SK-N-SH treated with all-trans-retinoic acid at 6 μM for 48 hours (cell line): ENCODE measurements at regions not wholly inside any gene's neighbourhood (a gene's known extent, or its start where the extent isn't known, plus 50 kb on each side); places are given as distances from the start of the nearest gene placed in this dataset.

Experiments
- ATAC-seq: fragments of 200-7000 bp; cut with Tn5 transposase; 3 replicates; pipeline ENCODE4 v1.9.1; 2020; ENCODE audit warnings: mild to moderate bottlenecking, moderate library complexity
- ARNTL ChIP-seq: fragments of 450-650 bp; formaldehyde crosslinking; IDR thresholded peaks from 2 replicates; pipeline ENCODE4 v1.5.0; 2020; ENCODE audit warnings: low read depth, mild to moderate bottlenecking, moderate library complexity, borderline replicate concordance
- CREB5 ChIP-seq: fragments of 250-450 bp; sonication (Bioruptor Pico); IDR thresholded peaks from 2 replicates; pipeline ENCODE4 v1.5.1; 2020; ENCODE audit warnings: low read depth, mild to moderate bottlenecking, moderate library complexity
- CSRNP3 ChIP-seq: fragments of 250-450 bp; sonication (Bioruptor Pico); IDR thresholded peaks from 2 replicates; pipeline ENCODE4 v1.5.1; 2021; ENCODE audit warnings: mild to moderate bottlenecking, moderate library complexity
- GLIS3 ChIP-seq: fragments of 250-450 bp; sonication (Bioruptor Pico); IDR thresholded peaks from 2 replicates; pipeline ENCODE4 v1.5.0; 2020; ENCODE audit warnings: mild to moderate bottlenecking, moderate library complexity
- POU6F1 ChIP-seq: fragments of 250-450 bp; sonication (Bioruptor Pico); IDR thresholded peaks from 2 replicates; pipeline ENCODE4 v1.8.0; 2021; ENCODE audit warnings: low read depth, mild to moderate bottlenecking, moderate library complexity, borderline replicate concordance
- PPARA ChIP-seq: fragments of 250-450 bp; sonication (Bioruptor Pico); IDR thresholded peaks from 2 replicates; pipeline ENCODE4 v1.5.0; 2020; ENCODE audit warnings: mild to moderate bottlenecking, borderline replicate concordance
- RARB ChIP-seq: fragments of 250-450 bp; sonication (Bioruptor Pico); IDR thresholded peaks from 2 replicates; pipeline ENCODE4 v1.8.0; 2021; ENCODE audit warnings: mild to moderate bottlenecking, moderate library complexity
- SNAI2 ChIP-seq: fragments of 250-450 bp; sonication (Bioruptor Pico); IDR thresholded peaks from 2 replicates; pipeline ENCODE4 v1.5.0; 2020; ENCODE audit warnings: mild to moderate bottlenecking, moderate library complexity
- TCF4 ChIP-seq: fragments of 250-450 bp; sonication (Bioruptor Pico); IDR thresholded peaks from 2 replicates; pipeline ENCODE4 v1.8.0; 2021; ENCODE audit warnings: mild to moderate bottlenecking, moderate library complexity, borderline replicate concordance
- TOX ChIP-seq: fragments of 250-450 bp; sonication (Bioruptor Pico); IDR thresholded peaks from 2 replicates; pipeline ENCODE4 v1.8.0; 2021; ENCODE audit warnings: mild to moderate bottlenecking, moderate library complexity, borderline replicate concordance
- ZC3H10 ChIP-seq: fragments of 250-450 bp; sonication (Bioruptor Pico); IDR thresholded peaks from 2 replicates; pipeline ENCODE4 v1.5.1; 2021; ENCODE audit warnings: mild to moderate bottlenecking, moderate library complexity
- ZNF565 ChIP-seq: fragments of 450-650 bp; formaldehyde crosslinking; conservative IDR thresholded peaks from 2 replicates; pipeline ENCODE4 v1.5.0; 2020; ENCODE audit warnings: low read depth, mild to moderate bottlenecking, moderate library complexity
- ZNF70 ChIP-seq: fragments of 450-650 bp; formaldehyde crosslinking; IDR thresholded peaks from 2 replicates; pipeline ENCODE4 v1.5.0; 2020; ENCODE audit warnings: mild to moderate bottlenecking, moderate library complexity
- ZNF8 ChIP-seq: fragments of 450-650 bp; formaldehyde crosslinking; IDR thresholded peaks from 2 replicates; pipeline ENCODE4 v1.5.0; 2020; ENCODE audit warnings: mild to moderate bottlenecking, moderate library complexity
- TF ChIP-seq, protein P1 (sequence below): fragments of 250-450 bp; sonication (Bioruptor Pico); IDR thresholded peaks from 2 replicates; pipeline ENCODE4 v1.5.0; 2020; ENCODE audit warnings: mild to moderate bottlenecking, moderate library complexity
- TF ChIP-seq, protein P2 (sequence below): fragments of 250-450 bp; sonication (Bioruptor Pico); IDR thresholded peaks from 2 replicates; pipeline ENCODE4 v1.8.0; 2020; ENCODE audit warnings: mild to moderate bottlenecking, moderate library complexity, borderline replicate concordance

DNA sequence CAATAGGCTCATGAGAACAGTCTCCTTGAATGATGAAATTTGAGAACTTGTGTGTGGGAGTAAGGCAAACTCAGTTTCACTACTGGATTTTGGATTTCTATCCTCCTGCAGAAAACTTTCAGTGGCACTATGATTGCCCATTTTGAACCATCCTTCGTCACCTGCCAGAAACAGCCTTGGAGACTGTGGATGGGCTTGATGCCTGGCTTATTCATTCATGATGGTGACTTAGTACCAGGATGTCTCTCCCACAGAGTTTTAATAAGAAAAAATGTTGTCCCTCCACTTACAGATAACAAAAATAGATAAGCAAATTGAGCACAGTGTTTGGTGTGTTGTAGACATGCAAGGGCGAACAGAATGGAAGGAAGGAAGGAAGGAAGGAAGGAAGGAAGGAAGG, 53.5 kb upstream of the CPNE4 start:
- ATAC-seq = no peak
- TF ChIP-seq ZNF565 (no peak), RARB (CRISPR knock-in tag) (no peak), TOX (CRISPR knock-in tag) (no peak), CREB5 (CRISPR knock-in tag) (no peak), POU6F1 (CRISPR knock-in tag) (no peak)
- TF ChIP-seq, protein P1, sequence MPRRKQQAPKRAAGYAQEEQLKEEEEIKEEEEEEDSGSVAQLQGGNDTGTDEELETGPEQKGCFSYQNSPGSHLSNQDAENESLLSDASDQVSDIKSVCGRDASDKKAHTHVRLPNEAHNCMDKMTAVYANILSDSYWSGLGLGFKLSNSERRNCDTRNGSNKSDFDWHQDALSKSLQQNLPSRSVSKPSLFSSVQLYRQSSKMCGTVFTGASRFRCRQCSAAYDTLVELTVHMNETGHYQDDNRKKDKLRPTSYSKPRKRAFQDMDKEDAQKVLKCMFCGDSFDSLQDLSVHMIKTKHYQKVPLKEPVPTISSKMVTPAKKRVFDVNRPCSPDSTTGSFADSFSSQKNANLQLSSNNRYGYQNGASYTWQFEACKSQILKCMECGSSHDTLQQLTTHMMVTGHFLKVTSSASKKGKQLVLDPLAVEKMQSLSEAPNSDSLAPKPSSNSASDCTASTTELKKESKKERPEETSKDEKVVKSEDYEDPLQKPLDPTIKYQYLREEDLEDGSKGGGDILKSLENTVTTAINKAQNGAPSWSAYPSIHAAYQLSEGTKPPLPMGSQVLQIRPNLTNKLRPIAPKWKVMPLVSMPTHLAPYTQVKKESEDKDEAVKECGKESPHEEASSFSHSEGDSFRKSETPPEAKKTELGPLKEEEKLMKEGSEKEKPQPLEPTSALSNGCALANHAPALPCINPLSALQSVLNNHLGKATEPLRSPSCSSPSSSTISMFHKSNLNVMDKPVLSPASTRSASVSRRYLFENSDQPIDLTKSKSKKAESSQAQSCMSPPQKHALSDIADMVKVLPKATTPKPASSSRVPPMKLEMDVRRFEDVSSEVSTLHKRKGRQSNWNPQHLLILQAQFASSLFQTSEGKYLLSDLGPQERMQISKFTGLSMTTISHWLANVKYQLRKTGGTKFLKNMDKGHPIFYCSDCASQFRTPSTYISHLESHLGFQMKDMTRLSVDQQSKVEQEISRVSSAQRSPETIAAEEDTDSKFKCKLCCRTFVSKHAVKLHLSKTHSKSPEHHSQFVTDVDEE (CRISPR knock-in tag) = no peak
- TF ChIP-seq, protein P2, sequence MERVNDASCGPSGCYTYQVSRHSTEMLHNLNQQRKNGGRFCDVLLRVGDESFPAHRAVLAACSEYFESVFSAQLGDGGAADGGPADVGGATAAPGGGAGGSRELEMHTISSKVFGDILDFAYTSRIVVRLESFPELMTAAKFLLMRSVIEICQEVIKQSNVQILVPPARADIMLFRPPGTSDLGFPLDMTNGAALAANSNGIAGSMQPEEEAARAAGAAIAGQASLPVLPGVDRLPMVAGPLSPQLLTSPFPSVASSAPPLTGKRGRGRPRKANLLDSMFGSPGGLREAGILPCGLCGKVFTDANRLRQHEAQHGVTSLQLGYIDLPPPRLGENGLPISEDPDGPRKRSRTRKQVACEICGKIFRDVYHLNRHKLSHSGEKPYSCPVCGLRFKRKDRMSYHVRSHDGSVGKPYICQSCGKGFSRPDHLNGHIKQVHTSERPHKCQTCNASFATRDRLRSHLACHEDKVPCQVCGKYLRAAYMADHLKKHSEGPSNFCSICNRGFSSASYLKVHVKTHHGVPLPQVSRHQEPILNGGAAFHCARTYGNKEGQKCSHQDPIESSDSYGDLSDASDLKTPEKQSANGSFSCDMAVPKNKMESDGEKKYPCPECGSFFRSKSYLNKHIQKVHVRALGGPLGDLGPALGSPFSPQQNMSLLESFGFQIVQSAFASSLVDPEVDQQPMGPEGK = no peak

DNA sequence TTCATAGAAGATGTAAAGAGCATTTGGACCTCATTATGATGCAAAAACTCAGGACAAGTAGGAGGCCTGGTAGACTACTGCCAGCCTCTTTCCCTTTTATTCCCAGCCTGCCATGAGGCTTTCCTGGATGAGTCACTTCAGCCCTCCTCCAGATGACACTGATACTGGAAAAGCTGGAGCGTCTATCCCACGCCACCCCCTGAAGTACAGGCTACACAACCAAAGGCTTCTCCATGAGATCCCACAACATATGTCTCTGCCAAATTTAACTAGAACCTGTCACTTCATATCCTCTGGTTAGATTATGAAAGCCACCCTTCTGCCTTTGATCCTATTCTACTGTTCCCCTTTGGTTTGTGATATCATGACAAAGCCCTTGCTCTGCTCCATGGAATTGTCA, 56.1 kb upstream of the CPNE4 start:
- no peak for TF ChIP-seq TCF4 (CRISPR knock-in tag)
- TF ChIP-seq, protein P1 (CRISPR knock-in tag) = no peak
- TF ChIP-seq RARB (CRISPR knock-in tag) = no peak
- TF ChIP-seq ARNTL (CRISPR knock-in tag) = no peak
- no peak for TF ChIP-seq GLIS3 (CRISPR knock-in tag)
- no peak for TF ChIP-seq CSRNP3
- no peak for TF ChIP-seq ZNF565
- no peak for TF ChIP-seq PPARA
- no peak for TF ChIP-seq ZNF70
- no peak for TF ChIP-seq SNAI2
- TF ChIP-seq ZNF8 = no peak
- no peak for TF ChIP-seq POU6F1 (CRISPR knock-in tag)
- no peak for TF ChIP-seq ZC3H10 (CRISPR knock-in tag)
- no peak for ATAC-seq
